HG03103 (cell line): ENCODE measurements at regions not wholly inside any gene's neighbourhood (a gene's known extent, or its start where the extent isn't known, plus 50 kb on each side); places are given as distances from the start of the nearest gene placed in this dataset.
"Not testable (repeated sequence)": the region's sequence is repeated elsewhere in the genome, so short reads cannot be mapped to it uniquely, and the experiment has no call there.

Source experiments
- ATAC-seq: cut with Tn5 transposase; IDR thresholded peaks from one replicate; pipeline ENCODE4 v1.9.1; 2021; ENCODE audit warnings: low read depth; ENCODE audit not compliant: unreplicated experiment

- ATAC-seq: no peak
Observed at GRCh38 chr14:98008381-98009113, 1211.4 kb downstream of the VRK1 start.

GRCh38 chr14:98009177-98009576 is 1212.0 kb downstream of the VRK1 start:
- ATAC-seq: not testable (repeated sequence)

- ATAC-seq: no peak
Observed at GRCh38 chr14:98010784-98011183, 1213.6 kb downstream of the VRK1 start.

GRCh38 chr14:98014851-98015615 is 1217.9 kb downstream of the VRK1 start:
- ATAC-seq: no peak

GRCh38 chr14:98015921-98016320 is 1218.7 kb downstream of the VRK1 start:
- no peak for ATAC-seq

- ATAC-seq: no peak
Observed at GRCh38 chr14:98018628-98019027, 1221.4 kb downstream of the VRK1 start.

GRCh38 chr14:98022541-98023520 is 1225.6 kb downstream of the VRK1 start:
- ATAC-seq: no peak

- ATAC-seq: no peak
Observed at GRCh38 chr14:98028162-98028561, 1231.0 kb downstream of the VRK1 start.

- ATAC-seq: no peak
Observed at GRCh38 chr14:98035396-98035795, 1236.6 kb downstream of the BCL11B start.

- no peak for ATAC-seq
Observed at GRCh38 chr14:98037831-98038230, 1234.2 kb downstream of the BCL11B start.

GRCh38 chr14:98056946-98057345 is 1215.1 kb downstream of the BCL11B start:
- ATAC-seq: no peak

GRCh38 chr14:98059106-98059505 is 1212.9 kb downstream of the BCL11B start:
- no peak for ATAC-seq

GRCh38 chr14:98062083-98062482 is 1209.9 kb downstream of the BCL11B start:
- ATAC-seq: no peak

GRCh38 chr14:98069712-98070171 is 1202.3 kb downstream of the BCL11B start:
- no peak for ATAC-seq

GRCh38 chr14:98070536-98070935 is 1201.5 kb downstream of the BCL11B start:
- ATAC-seq: no peak

GRCh38 chr14:98074111-98074510 is 1197.9 kb downstream of the BCL11B start:
- no peak for ATAC-seq

GRCh38 chr14:98077176-98077575 is 1194.8 kb downstream of the BCL11B start:
- ATAC-seq: no peak

GRCh38 chr14:98082833-98083232 is 1189.2 kb downstream of the BCL11B start:
- no peak for ATAC-seq

- no peak for ATAC-seq
Observed at GRCh38 chr14:98085751-98086150, 1186.2 kb downstream of the BCL11B start.

GRCh38 chr14:98093111-98093510 is 1178.9 kb downstream of the BCL11B start:
- no peak for ATAC-seq

- ATAC-seq: no peak
Observed at GRCh38 chr14:98099527-98099926, 1172.5 kb downstream of the BCL11B start.
